OCI-LY7 (cell line): ENCODE measurements at regions not wholly inside any gene's neighbourhood (a gene's known extent, or its start where the extent isn't known, plus 50 kb on each side); places are given as distances from the start of the nearest gene placed in this dataset.

ENCODE experiments used
- CTCF ChIP-seq: fragments of 200-600 bp; sonication (generic); conservative IDR thresholded peaks from 2 replicates; pipeline ENCODE4 v1.5.1; 2014; ENCODE audit warnings: mild to moderate bottlenecking, antibody characterized with exemption, low read length, moderate library complexity, mixed read lengths
- EZH2phosphoT487 ChIP-seq: fragments of 200-600 bp; sonication (generic); IDR thresholded peaks from 2 replicates; pipeline ENCODE4 v1.6.1; 2018; ENCODE audit warnings: low read depth, borderline replicate concordance, mild to moderate bottlenecking, mixed run types, antibody characterized with exemption, low read length, moderate library complexity, mixed read lengths

GRCh38 chr5:3107156-3107611 is 355.7 kb upstream of the IRX2 start:
- TF ChIP-seq CTCF = no peak
- TF ChIP-seq EZH2phosphoT487 = no peak
